HG03520 (cell line): ENCODE measurements at regions not wholly inside any gene's neighbourhood (a gene's known extent, or its start where the extent isn't known, plus 50 kb on each side); places are given as distances from the start of the nearest gene placed in this dataset.

ENCODE experiments used
- ATAC-seq: cut with Tn5 transposase; IDR thresholded peaks from one replicate; pipeline ENCODE4 v1.9.1; 2021; ENCODE audit warnings: mild to moderate bottlenecking, moderate library complexity; ENCODE audit not compliant: unreplicated experiment

GRCh38 chr2:66875941-66876462 is 441.1 kb downstream of the MEIS1 start:
- ATAC-seq: no peak

- ATAC-seq: no peak
These were observed 451.0 kb downstream of the MEIS1 start for GRCh38 chr2:66885775-66886383.

- no peak for ATAC-seq
These were observed 453.3 kb downstream of the MEIS1 start for GRCh38 chr2:66888246-66888645.

- ATAC-seq: no peak
These were observed 454.1 kb downstream of the MEIS1 start for GRCh38 chr2:66888791-66889631.

GRCh38 chr2:66889632-66889882 is 454.6 kb downstream of the MEIS1 start:
- ATAC-seq: no peak

GRCh38 chr2:66890166-66890742 is 455.3 kb downstream of the MEIS1 start:
- ATAC-seq: no peak

GRCh38 chr2:66895206-66895605 is 460.3 kb downstream of the MEIS1 start:
- no peak for ATAC-seq

- ATAC-seq: no peak
These were observed 461.2 kb downstream of the MEIS1 start for GRCh38 chr2:66896131-66896530.

- ATAC-seq: no peak
These were observed 462.3 kb downstream of the MEIS1 start for GRCh38 chr2:66897181-66897580.

- ATAC-seq: no peak
These were observed 462.8 kb downstream of the MEIS1 start for GRCh38 chr2:66897691-66898150.

GRCh38 chr2:66899109-66899508 is 464.2 kb downstream of the MEIS1 start:
- no peak for ATAC-seq

- ATAC-seq: no peak
These were observed 464.7 kb downstream of the MEIS1 start for GRCh38 chr2:66899648-66900047.

GRCh38 chr2:66901344-66901743 is 466.4 kb downstream of the MEIS1 start:
- no peak for ATAC-seq

GRCh38 chr2:66903183-66903582 is 468.3 kb downstream of the MEIS1 start:
- no peak for ATAC-seq

GRCh38 chr2:66903745-66904465 is 469.0 kb downstream of the MEIS1 start:
- no peak for ATAC-seq

- no peak for ATAC-seq
These were observed 480.3 kb downstream of the MEIS1 start for GRCh38 chr2:66915237-66915636.

- no peak for ATAC-seq
These were observed 477.8 kb upstream of the ETAA1 start for GRCh38 chr2:66919286-66919685.

GRCh38 chr2:66920415-66920814 is 476.7 kb upstream of the ETAA1 start:
- no peak for ATAC-seq

- no peak for ATAC-seq
These were observed 472.0 kb upstream of the ETAA1 start for GRCh38 chr2:66925128-66925527.

GRCh38 chr2:66926594-66927112 is 470.5 kb upstream of the ETAA1 start:
- ATAC-seq: no peak
